ENCODE measurements at regions not wholly inside any gene's neighbourhood (a gene's known extent, or its start where the extent isn't known, plus 50 kb on each side); places are given as distances from the start of the nearest gene placed in this dataset.

DNA sequence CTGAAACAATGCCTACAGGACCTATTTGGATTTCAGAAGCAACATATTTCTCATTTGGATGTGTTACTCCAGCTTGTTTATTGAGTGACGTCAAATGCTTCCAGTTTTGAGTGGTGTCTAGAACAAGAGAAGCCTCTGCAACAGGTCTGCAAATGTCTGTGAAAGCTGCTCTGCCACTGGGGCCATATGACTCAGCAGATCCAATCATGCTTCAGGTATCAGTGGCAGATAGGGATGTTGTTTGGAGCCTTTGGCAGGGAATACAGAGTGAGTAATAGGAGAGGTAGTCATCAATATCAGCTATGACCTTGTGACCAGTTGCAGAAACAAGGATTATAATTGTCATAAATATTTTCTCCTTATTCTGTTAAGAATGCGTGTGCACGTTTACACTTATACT is 141.1 kb upstream of the ZXDA start:
- no peak for DNase-seq (ENCODE audit: low read depth in 2 of 2)

DNA sequence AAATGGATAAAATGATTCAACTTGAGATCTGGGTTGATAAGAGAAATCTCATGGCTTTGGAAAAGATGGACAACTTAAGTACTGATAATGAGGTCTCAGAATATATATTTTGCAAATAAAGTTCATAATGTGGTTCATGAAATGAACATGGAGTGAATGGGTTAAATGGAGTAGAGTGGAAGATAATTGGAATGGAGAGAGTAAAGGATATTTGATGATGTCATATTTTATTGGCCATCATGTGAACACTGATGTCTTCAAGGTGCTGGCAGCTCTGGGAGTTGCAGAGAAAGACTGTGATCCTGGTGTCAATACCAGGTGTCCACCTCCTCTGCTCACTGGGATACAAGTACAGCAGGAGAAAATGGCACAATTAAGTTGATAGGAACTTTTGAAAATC is 133.9 kb upstream of the ZXDA start:
- DNase-seq (ENCODE audit: low read depth in 2 of 2), result no peak

- peak in 1 of 2 donors; percentile 4 for DNase-seq (ENCODE audit: low read depth in 2 of 2)
Observed at GRCh38 chrX:58025979-58026378, 115.7 kb upstream of the ZXDA start.

GRCh38 chrX:57985951-57986350 is 75.7 kb upstream of the ZXDA start:
- no peak for DNase-seq (ENCODE audit: low read depth in 2 of 2)

GRCh38 chrX:57984620-57985019 is 74.4 kb upstream of the ZXDA start:
- DNase-seq (ENCODE audit: low read depth in 2 of 2), result no peak

GRCh38 chrX:57977992-57978391 is 67.7 kb upstream of the ZXDA start:
- no peak for DNase-seq (ENCODE audit: low read depth in 2 of 2)

DNA sequence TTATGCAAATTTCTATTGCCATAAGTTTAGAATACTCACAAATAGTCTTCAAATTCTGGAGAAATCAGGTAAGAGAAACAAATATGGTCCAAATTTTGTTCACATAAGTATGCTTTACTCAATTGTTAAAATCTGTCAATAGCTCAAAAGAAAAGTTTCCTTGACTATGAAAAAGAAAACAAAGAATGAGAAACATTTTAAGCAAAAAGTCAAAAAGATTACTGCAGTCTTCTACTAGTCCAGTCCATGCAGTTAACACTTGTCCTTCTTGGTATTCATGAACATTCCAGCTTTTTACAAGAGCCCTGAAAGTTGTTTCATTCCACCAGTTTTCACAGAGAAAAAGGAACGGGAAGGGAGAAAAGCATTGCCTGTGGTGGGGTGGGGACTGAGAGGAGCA is 54.7 kb upstream of the ZXDA start:
- DNase-seq (ENCODE audit: low read depth in 2 of 2), result no peak
